ENCODE measurements at regions not wholly inside any gene's neighbourhood (a gene's known extent, or its start where the extent isn't known, plus 50 kb on each side); places are given as distances from the start of the nearest gene placed in this dataset.

DNA sequence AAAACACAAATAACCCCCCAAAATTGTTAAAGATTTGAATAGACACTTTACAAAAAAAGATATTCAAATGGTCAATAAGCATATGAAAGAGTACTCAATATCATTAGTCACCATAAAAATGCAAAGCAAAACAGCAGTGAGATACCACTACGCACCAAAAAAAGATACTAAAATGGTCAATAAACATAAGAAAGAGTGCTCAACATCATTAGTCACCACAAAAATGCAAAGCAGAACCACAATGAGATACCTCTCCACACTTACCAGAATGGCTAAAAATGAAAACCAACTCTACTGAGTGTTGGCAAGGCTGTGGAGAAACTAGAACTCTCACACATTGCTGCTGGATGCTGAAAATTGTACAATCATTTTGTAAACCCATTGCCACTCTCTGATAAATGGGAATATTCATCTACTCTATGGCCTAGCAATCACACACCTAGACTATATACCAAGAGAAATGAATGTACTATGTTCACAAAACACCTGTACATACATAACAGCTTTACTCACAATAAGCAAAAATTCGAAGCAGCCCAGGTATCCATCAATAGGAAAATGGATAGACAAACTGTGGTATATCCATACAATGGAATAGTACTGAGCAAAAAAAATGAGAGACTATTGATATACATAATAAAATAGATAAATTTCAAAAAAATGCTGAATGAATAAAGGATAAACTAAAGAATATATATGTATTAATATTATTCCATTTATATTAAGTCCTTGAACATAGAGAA lies 205.0 kb upstream of the DAPK1 start:
- H4K20me1 ChIP-seq (ENCODE audit: control insufficient read depth, insufficient read depth, low read depth, low read length): no peaks in the 10 kb centered on the region
- H3K4me1 ChIP-seq (ENCODE audit: control insufficient read depth, low read length): no peaks in the 10 kb centered on the region
- H3K27me3 ChIP-seq (ENCODE audit: control insufficient read depth, low read length): no peaks in the 10 kb centered on the region
- no peaks in the 10 kb centered on the region for H3F3A ChIP-seq (ENCODE audit: control insufficient read depth, insufficient read depth)
- H3K79me2 ChIP-seq (ENCODE audit: control insufficient read depth, low read length): no peaks in the 10 kb centered on the region
- no peaks in the 10 kb centered on the region for H3K9me3 ChIP-seq (ENCODE audit: control insufficient read depth, insufficient read depth, low read length)
- no peak for TF ChIP-seq EZH2phosphoT487 (IDR thresholded peaks at IDR 0.05; ENCODE audit: borderline replicate concordance, low read length)
- TF ChIP-seq, protein P1, sequence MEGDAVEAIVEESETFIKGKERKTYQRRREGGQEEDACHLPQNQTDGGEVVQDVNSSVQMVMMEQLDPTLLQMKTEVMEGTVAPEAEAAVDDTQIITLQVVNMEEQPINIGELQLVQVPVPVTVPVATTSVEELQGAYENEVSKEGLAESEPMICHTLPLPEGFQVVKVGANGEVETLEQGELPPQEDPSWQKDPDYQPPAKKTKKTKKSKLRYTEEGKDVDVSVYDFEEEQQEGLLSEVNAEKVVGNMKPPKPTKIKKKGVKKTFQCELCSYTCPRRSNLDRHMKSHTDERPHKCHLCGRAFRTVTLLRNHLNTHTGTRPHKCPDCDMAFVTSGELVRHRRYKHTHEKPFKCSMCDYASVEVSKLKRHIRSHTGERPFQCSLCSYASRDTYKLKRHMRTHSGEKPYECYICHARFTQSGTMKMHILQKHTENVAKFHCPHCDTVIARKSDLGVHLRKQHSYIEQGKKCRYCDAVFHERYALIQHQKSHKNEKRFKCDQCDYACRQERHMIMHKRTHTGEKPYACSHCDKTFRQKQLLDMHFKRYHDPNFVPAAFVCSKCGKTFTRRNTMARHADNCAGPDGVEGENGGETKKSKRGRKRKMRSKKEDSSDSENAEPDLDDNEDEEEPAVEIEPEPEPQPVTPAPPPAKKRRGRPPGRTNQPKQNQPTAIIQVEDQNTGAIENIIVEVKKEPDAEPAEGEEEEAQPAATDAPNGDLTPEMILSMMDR (IDR thresholded peaks at IDR 0.05; ENCODE audit: low read depth, low read length, poor library complexity, severe bottlenecking): no peak
- no peaks in the 10 kb centered on the region for H3K36me3 ChIP-seq (ENCODE audit: control insufficient read depth, low read length)
- no peak overlapping the region for H3K27ac ChIP-seq (ENCODE audit: low read depth, low read length)
- H3K9me2 ChIP-seq (replicated peaks; ENCODE audit: control insufficient read depth, low read length): no peaks in the 10 kb centered on the region
- no peak overlapping the region for H3K4me2 ChIP-seq (ENCODE audit: low read length)
- H3K4me3 ChIP-seq (ENCODE audit: low read length): no peak overlapping the region

DNA sequence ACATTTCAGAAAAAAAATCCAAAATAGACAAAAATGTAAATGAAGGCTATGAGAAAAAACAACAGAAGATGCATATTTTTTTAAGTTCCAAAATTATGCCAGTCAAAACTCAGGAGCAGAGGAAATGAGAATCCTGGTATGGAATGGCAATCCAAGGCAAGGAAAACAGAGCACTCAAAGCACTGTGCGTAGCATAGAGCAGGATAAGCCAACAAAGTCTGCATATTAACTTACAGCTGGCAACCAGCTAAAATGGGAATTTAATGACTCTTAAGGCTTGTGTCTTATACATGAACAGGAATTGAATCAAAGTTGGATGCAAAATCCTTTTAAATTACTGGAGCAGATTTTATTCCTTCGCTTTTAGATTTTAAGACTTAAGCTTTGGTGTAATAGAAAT lies 203.5 kb upstream of the DAPK1 start:
- H3K79me2 ChIP-seq (ENCODE audit: control insufficient read depth, low read length): no peaks in the 10 kb centered on the region
- H3K27me3 ChIP-seq (ENCODE audit: control insufficient read depth, low read length): no peaks in the 10 kb centered on the region
- no peaks in the 10 kb centered on the region for H3F3A ChIP-seq (ENCODE audit: control insufficient read depth, insufficient read depth)
- TF ChIP-seq EZH2phosphoT487 (IDR thresholded peaks at IDR 0.05; ENCODE audit: borderline replicate concordance, low read length): no peak
- TF ChIP-seq, protein P1 (IDR thresholded peaks at IDR 0.05; ENCODE audit: low read depth, low read length, poor library complexity, severe bottlenecking): no peak
- H4K20me1 ChIP-seq (ENCODE audit: control insufficient read depth, insufficient read depth, low read depth, low read length): no peaks in the 10 kb centered on the region
- no peaks in the 10 kb centered on the region for H3K36me3 ChIP-seq (ENCODE audit: control insufficient read depth, low read length)
- H3K9me2 ChIP-seq (replicated peaks; ENCODE audit: control insufficient read depth, low read length): no peaks in the 10 kb centered on the region
- H3K4me3 ChIP-seq (ENCODE audit: low read length): no peak overlapping the region
- no peak overlapping the region for H3K4me2 ChIP-seq (ENCODE audit: low read length)
- no peaks in the 10 kb centered on the region for H3K4me1 ChIP-seq (ENCODE audit: control insufficient read depth, low read length)
- H3K9me3 ChIP-seq (ENCODE audit: control insufficient read depth, insufficient read depth, low read length): no peaks in the 10 kb centered on the region
- no peak overlapping the region for H3K27ac ChIP-seq (ENCODE audit: low read depth, low read length)

DNA sequence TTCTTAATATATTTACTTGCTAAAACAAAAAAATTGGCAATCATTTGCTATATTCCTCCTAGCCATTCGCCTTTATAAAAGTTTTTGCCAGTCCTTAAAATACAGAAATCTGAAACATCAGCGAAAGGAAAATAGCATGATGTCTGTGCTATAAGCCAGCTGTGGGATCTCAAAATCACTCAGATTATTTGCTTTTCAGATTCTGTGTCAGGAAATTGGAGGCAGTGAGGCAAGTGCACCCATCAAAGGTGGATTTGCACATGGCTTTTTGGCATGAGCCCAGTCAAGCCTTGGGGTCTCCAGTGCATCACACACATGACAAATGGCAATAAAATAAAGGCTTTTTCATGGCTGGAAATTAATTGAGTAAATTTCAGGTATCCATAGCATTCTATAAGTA lies 196.8 kb upstream of the DAPK1 start:
- Histone ChIP-seq H3K4me1 (ENCODE audit: control insufficient read depth, low read length) (no peaks in the 10 kb centered on the region), H3K27me3 (ENCODE audit: control insufficient read depth, low read length) (no peaks in the 10 kb centered on the region), H3K36me3 (ENCODE audit: control insufficient read depth, low read length) (no peaks in the 10 kb centered on the region), H3K9me2 (replicated peaks; ENCODE audit: control insufficient read depth, low read length) (no peaks in the 10 kb centered on the region), H3K9me3 (ENCODE audit: control insufficient read depth, insufficient read depth, low read length) (no peaks in the 10 kb centered on the region), H3K4me3 (ENCODE audit: low read length) (no peak overlapping the region), H4K20me1 (ENCODE audit: control insufficient read depth, insufficient read depth, low read depth, low read length) (no peaks in the 10 kb centered on the region), H3F3A (ENCODE audit: control insufficient read depth, insufficient read depth) (no peaks in the 10 kb centered on the region), H3K4me2 (ENCODE audit: low read length) (no peak overlapping the region), H3K79me2 (ENCODE audit: control insufficient read depth, low read length) (no peaks in the 10 kb centered on the region), H3K27ac (ENCODE audit: low read depth, low read length) (no peak overlapping the region)
- TF ChIP-seq EZH2phosphoT487 (IDR thresholded peaks at IDR 0.05; ENCODE audit: borderline replicate concordance, low read length): no peak
- TF ChIP-seq, protein P1 (IDR thresholded peaks at IDR 0.05; ENCODE audit: low read depth, low read length, poor library complexity, severe bottlenecking): no peak

All from DOHH2 (cell line).